Activated CD4-positive, alpha-beta T cell treated with anti-CD3 and anti-CD28 coated beads, Interleukin-2, amount 10 ng/mL, durations not matched to agents 7 days and 5 days (primary cell): ENCODE measurements at regions not wholly inside any gene's neighbourhood (a gene's known extent, or its start where the extent isn't known, plus 50 kb on each side); places are given as distances from the start of the nearest gene placed in this dataset.

Source experiments
- CTCF ChIA-PET: fragments of 350-600 bp; sonication (Branson Sonifier 250); formaldehyde crosslinking; loops from one replicate; lab custom pipeline; 2021; ENCODE audit warnings: antibody characterized with exemption; lab: Charles Lee
- POLR2A ChIA-PET: fragments of 350-600 bp; sonication (Branson Sonifier 250); formaldehyde crosslinking; loops from one replicate; lab custom pipeline; 2021; ENCODE audit warnings: antibody characterized with exemption; lab: Charles Lee
- DNase-seq: peaks from one replicate; pipeline ENCODE4 v3.0.0-alpha.2; 2020
- H3K27ac Mint-ChIP-seq: one replicate; pipeline ENCODE4 v1.8.0; 2021; ENCODE audit warnings: mild to moderate bottlenecking, moderate library complexity, mixed read lengths
- H3K27me3 Mint-ChIP-seq: one replicate; pipeline ENCODE4 v1.8.0; 2021; ENCODE audit warnings: mixed read lengths
- H3K36me3 Mint-ChIP-seq: one replicate; pipeline ENCODE4 v1.8.0; 2021; ENCODE audit warnings: low read depth, mixed read lengths
- H3K4me1 Mint-ChIP-seq: one replicate; pipeline ENCODE4 v1.8.0; 2021; ENCODE audit warnings: mixed read lengths
- H3K4me3 Mint-ChIP-seq: one replicate; pipeline ENCODE4 v1.8.0; 2021; ENCODE audit warnings: mild to moderate bottlenecking, moderate library complexity, mixed read lengths
- H3K9me3 Mint-ChIP-seq: one replicate; pipeline ENCODE4 v1.8.0; 2021; ENCODE audit warnings: mixed read lengths

- H3K36me3 Mint-ChIP-seq = no peaks in the 10 kb centered on the region
- CTCF ChIA-PET = interaction anchor here (0.6 kb wide), 1 partner anchor 10 kb away, joined by 5 read pairs; no protein-coding TSS in a partner anchor
- no peaks in the 10 kb centered on the region for H3K4me1 Mint-ChIP-seq
- H3K4me3 Mint-ChIP-seq = no peak overlapping the region
- H3K27ac Mint-ChIP-seq = no peak overlapping the region
- no peak for DNase-seq
- H3K9me3 Mint-ChIP-seq = no peaks in the 10 kb centered on the region
- POLR2A ChIA-PET = no interaction called here
- H3K27me3 Mint-ChIP-seq = peaks cover 5% of the 10 kb centered on the region
Measured at GRCh38 chr7:114842551-114843065, 79.3 kb upstream of the MDFIC start.

- DNase-seq = no peak
- Mint-ChIP-seq H3K27ac (no peak overlapping the region), H3K36me3 (no peaks in the 10 kb centered on the region), H3K4me1 (no peaks in the 10 kb centered on the region), H3K27me3 (peaks cover 5% of the 10 kb centered on the region), H3K9me3 (no peaks in the 10 kb centered on the region), H3K4me3 (no peak overlapping the region)
- ChIA-PET CTCF (no interaction called here), POLR2A (no interaction called here)
Measured at GRCh38 chr7:114843102-114843501, 78.8 kb upstream of the MDFIC start.

- Mint-ChIP-seq H3K4me1 (no peaks in the 10 kb centered on the region), H3K9me3 (no peaks in the 10 kb centered on the region), H3K27me3 (peaks cover 1% of the 10 kb centered on the region), H3K27ac (no peak overlapping the region), H3K4me3 (no peak overlapping the region), H3K36me3 (no peaks in the 10 kb centered on the region)
- POLR2A ChIA-PET = no interaction called here
- CTCF ChIA-PET = no interaction called here
- DNase-seq = no peak
Measured at GRCh38 chr7:114851406-114852061, 70.4 kb upstream of the MDFIC start.

- ChIA-PET CTCF (no interaction called here), POLR2A (no interaction called here)
- Mint-ChIP-seq H3K4me3 (no peak overlapping the region), H3K27me3 (peaks cover 1% of the 10 kb centered on the region), H3K27ac (no peak overlapping the region), H3K36me3 (no peaks in the 10 kb centered on the region), H3K4me1 (no peaks in the 10 kb centered on the region), H3K9me3 (no peaks in the 10 kb centered on the region)
- DNase-seq = no peak
Measured at GRCh38 chr7:114852293-114852692, 69.6 kb upstream of the MDFIC start.

- H3K4me1 Mint-ChIP-seq = no peaks in the 10 kb centered on the region
- H3K27ac Mint-ChIP-seq = no peak overlapping the region
- no peaks in the 10 kb centered on the region for H3K36me3 Mint-ChIP-seq
- POLR2A ChIA-PET = no interaction called here
- no peak for DNase-seq
- CTCF ChIA-PET = interaction anchor here (0.7 kb wide), 1 partner anchor 252 kb away, joined by 3 read pairs; no protein-coding TSS in a partner anchor
- peaks cover 1% of the 10 kb centered on the region for H3K27me3 Mint-ChIP-seq
- H3K4me3 Mint-ChIP-seq = no peak overlapping the region
- H3K9me3 Mint-ChIP-seq = no peaks in the 10 kb centered on the region
Measured at GRCh38 chr7:114853189-114853588, 68.7 kb upstream of the MDFIC start.

GRCh38 chr7:114854369-114854768, 67.5 kb upstream of the MDFIC start:
- ChIA-PET POLR2A (no interaction called here), CTCF (no interaction called here)
- no peak overlapping the region for H3K4me3 Mint-ChIP-seq
- no peaks in the 10 kb centered on the region for H3K4me1 Mint-ChIP-seq
- no peaks in the 10 kb centered on the region for H3K9me3 Mint-ChIP-seq
- H3K36me3 Mint-ChIP-seq = no peaks in the 10 kb centered on the region
- peaks cover 8% of the 10 kb centered on the region for H3K27me3 Mint-ChIP-seq
- no peak overlapping the region for H3K27ac Mint-ChIP-seq
- no peak for DNase-seq

- ChIA-PET CTCF (no interaction called here), POLR2A (no interaction called here)
- no peak overlapping the region for H3K27ac Mint-ChIP-seq
- no peaks in the 10 kb centered on the region for H3K36me3 Mint-ChIP-seq
- peaks cover 8% of the 10 kb centered on the region for H3K27me3 Mint-ChIP-seq
- H3K9me3 Mint-ChIP-seq = no peaks in the 10 kb centered on the region
- DNase-seq = no peak
- no peaks in the 10 kb centered on the region for H3K4me1 Mint-ChIP-seq
- H3K4me3 Mint-ChIP-seq = no peak overlapping the region
Measured at GRCh38 chr7:114856625-114857024, 65.3 kb upstream of the MDFIC start.

- H3K27me3 Mint-ChIP-seq = peaks cover 8% of the 10 kb centered on the region
- H3K36me3 Mint-ChIP-seq = no peaks in the 10 kb centered on the region
- H3K4me3 Mint-ChIP-seq = no peak overlapping the region
- H3K4me1 Mint-ChIP-seq = no peaks in the 10 kb centered on the region
- no peaks in the 10 kb centered on the region for H3K9me3 Mint-ChIP-seq
- POLR2A ChIA-PET = no interaction called here
- no peak overlapping the region for H3K27ac Mint-ChIP-seq
- CTCF ChIA-PET = no interaction called here
- DNase-seq = no peak
Measured at GRCh38 chr7:114857605-114858004, 64.3 kb upstream of the MDFIC start.

- CTCF ChIA-PET = interaction anchor here (0.6 to 1.4 kb wide), 2 partner anchors 11 to 687 kb away, joined by 3 to 4 read pairs; no protein-coding TSS in a partner anchor
- POLR2A ChIA-PET = no interaction called here
- Mint-ChIP-seq H3K9me3 (no peaks in the 10 kb centered on the region), H3K27me3 (peaks cover 8% of the 10 kb centered on the region), H3K4me1 (no peaks in the 10 kb centered on the region), H3K36me3 (no peaks in the 10 kb centered on the region), H3K27ac (no peak overlapping the region), H3K4me3 (no peak overlapping the region)
- DNase-seq = no peak
Measured at GRCh38 chr7:114859477-114859876, 62.4 kb upstream of the MDFIC start.

- DNase-seq = no peak
- Mint-ChIP-seq H3K27ac (no peak overlapping the region), H3K9me3 (no peaks in the 10 kb centered on the region), H3K4me1 (no peaks in the 10 kb centered on the region), H3K27me3 (peaks cover 7% of the 10 kb centered on the region), H3K36me3 (no peaks in the 10 kb centered on the region), H3K4me3 (no peak overlapping the region)
- POLR2A ChIA-PET = no interaction called here
- CTCF ChIA-PET = interaction anchor here (1.4 kb wide), 1 partner anchor 12 kb away, joined by 3 read pairs; no protein-coding TSS in a partner anchor
Measured at GRCh38 chr7:114860206-114860605, 61.7 kb upstream of the MDFIC start.

GRCh38 chr7:114862406-114862805, 59.5 kb upstream of the MDFIC start:
- Mint-ChIP-seq H3K27ac (no peak overlapping the region), H3K4me1 (peaks cover 3% of the 10 kb centered on the region)
- POLR2A ChIA-PET = no interaction called here

GRCh38 chr7:114864278-114864677, 57.6 kb upstream of the MDFIC start:
- POLR2A ChIA-PET = no interaction called here

More at GRCh38 chr7:114862406-114862805, 59.5 kb upstream of the MDFIC start:
- Mint-ChIP-seq H3K27me3 (peaks cover 7% of the 10 kb centered on the region), H3K36me3 (no peaks in the 10 kb centered on the region), H3K4me3 (no peak overlapping the region), H3K9me3 (no peaks in the 10 kb centered on the region)
- CTCF ChIA-PET = no interaction called here
- no peak for DNase-seq

GRCh38 chr7:114865564-114865963, 56.3 kb upstream of the MDFIC start:
- Mint-ChIP-seq H3K27ac (no peak overlapping the region), H3K4me1 (peaks cover 3% of the 10 kb centered on the region)
- POLR2A ChIA-PET = interaction anchor here (0.7 kb wide), 1 partner anchor 59 kb away, joined by 3 read pairs; no protein-coding TSS in a partner anchor

More at GRCh38 chr7:114864278-114864677, 57.6 kb upstream of the MDFIC start:
- Mint-ChIP-seq H3K4me1 (peaks cover 3% of the 10 kb centered on the region), H3K27me3 (no peaks in the 10 kb centered on the region), H3K4me3 (no peak overlapping the region), H3K27ac (no peak overlapping the region), H3K36me3 (no peaks in the 10 kb centered on the region), H3K9me3 (no peaks in the 10 kb centered on the region)
- no peak for DNase-seq
- CTCF ChIA-PET = interaction anchor here (1.2 to 1.3 kb wide), 2 partner anchors 18 to 199 kb away, joined by 3 read pairs; no protein-coding TSS in a partner anchor

More at GRCh38 chr7:114865564-114865963, 56.3 kb upstream of the MDFIC start:
- H3K27me3 Mint-ChIP-seq = no peaks in the 10 kb centered on the region
- CTCF ChIA-PET = interaction anchor here (0.9 to 1.9 kb wide), 6 partner anchors 9 to 354 kb away, joined by 3 to 5 read pairs (median 3); no protein-coding TSS in a partner anchor
- H3K9me3 Mint-ChIP-seq = no peaks in the 10 kb centered on the region
- peak; percentile 67 for DNase-seq
- no peaks in the 10 kb centered on the region for H3K36me3 Mint-ChIP-seq
- H3K4me3 Mint-ChIP-seq = no peak overlapping the region
